ENCODE measurements at regions not wholly inside any gene's neighbourhood (a gene's known extent, or its start where the extent isn't known, plus 50 kb on each side); places are given as distances from the start of the nearest gene placed in this dataset.

GRCh38 chr15:25932696-25933095 lies 69.6 kb upstream of the ATP10A start:
- Histone ChIP-seq H3K79me2 (ENCODE audit: low read depth) (no peaks in the 10 kb centered on the region), H3K4me3 (no peak overlapping the region), H3K4me1 (replicated peaks; ENCODE audit: insufficient read depth) (no peaks in the 10 kb centered on the region), H3K27me3 (ENCODE audit: insufficient read depth, low read depth) (no peaks in the 10 kb centered on the region), H2AFZ (no peak overlapping the region), H3K27ac (no peak overlapping the region), H3F3A (ENCODE audit: insufficient read depth, low read depth) (no peaks in the 10 kb centered on the region), H3K9me3 (ENCODE audit: insufficient read depth, low read depth) (no peaks in the 10 kb centered on the region), H3K36me3 (ENCODE audit: low read depth) (no peaks in the 10 kb centered on the region), H3K4me2 (no peak overlapping the region), H3K9me2 (ENCODE audit: insufficient read depth) (no peaks in the 10 kb centered on the region), H4K20me1 (ENCODE audit: insufficient read depth) (no peaks in the 10 kb centered on the region)
- intact Hi-C loops (cut with micrococcal nuclease; ENCODE audit: unreplicated experiment), result no loop called here
- BruUV-seq (replicated peaks), result no TSS peak
- ChIA-PET CTCF (no interaction called here), POLR2A (ENCODE audit: unreplicated experiment) (no interaction called here)
- no peak for DNase-seq
- TF ChIP-seq CTCF (conservative IDR thresholded peaks at IDR 0.05), result no peak
- TF ChIP-seq EZH2 (IDR thresholded peaks at IDR 0.05; ENCODE audit: low read depth), result no peak

GRCh38 chr15:25931851-25932250 lies 68.7 kb upstream of the ATP10A start:
- TF ChIP-seq CTCF (conservative IDR thresholded peaks at IDR 0.05) (no peak), EZH2 (IDR thresholded peaks at IDR 0.05; ENCODE audit: low read depth) (no peak)
- Histone ChIP-seq H3K27ac (no peak overlapping the region), H3K4me2 (no peak overlapping the region), H4K20me1 (ENCODE audit: insufficient read depth) (no peaks in the 10 kb centered on the region), H3K79me2 (ENCODE audit: low read depth) (no peaks in the 10 kb centered on the region), H3F3A (ENCODE audit: insufficient read depth, low read depth) (no peaks in the 10 kb centered on the region), H3K27me3 (ENCODE audit: insufficient read depth, low read depth) (no peaks in the 10 kb centered on the region), H3K4me1 (replicated peaks; ENCODE audit: insufficient read depth) (no peaks in the 10 kb centered on the region), H3K36me3 (ENCODE audit: low read depth) (no peaks in the 10 kb centered on the region), H3K9me2 (ENCODE audit: insufficient read depth) (no peaks in the 10 kb centered on the region), H3K9me3 (ENCODE audit: insufficient read depth, low read depth) (no peaks in the 10 kb centered on the region), H3K4me3 (no peak overlapping the region), H2AFZ (no peak overlapping the region)
- ChIA-PET POLR2A (ENCODE audit: unreplicated experiment) (no interaction called here), CTCF (no interaction called here)
- intact Hi-C loops (cut with micrococcal nuclease; ENCODE audit: unreplicated experiment), result no loop called here
- BruUV-seq (replicated peaks), result no TSS peak
- DNase-seq, result no peak

- H3K4me1 ChIP-seq (replicated peaks; ENCODE audit: insufficient read depth), result no peaks in the 10 kb centered on the region
Observed at GRCh38 chr15:25930931-25931330, 67.8 kb upstream of the ATP10A start.

More at GRCh38 chr15:25930931-25931330, 67.8 kb upstream of the ATP10A start:
- DNase-seq, result no peak
- POLR2A ChIA-PET (ENCODE audit: unreplicated experiment), result no interaction called here
- intact Hi-C loops (cut with micrococcal nuclease; ENCODE audit: unreplicated experiment), result no loop called here
- H3K79me2 ChIP-seq (ENCODE audit: low read depth), result no peaks in the 10 kb centered on the region
- no peaks in the 10 kb centered on the region for H3K36me3 ChIP-seq (ENCODE audit: low read depth)
- no peaks in the 10 kb centered on the region for H3K9me2 ChIP-seq (ENCODE audit: insufficient read depth)
- BruUV-seq (replicated peaks), result no TSS peak
- H3K27ac ChIP-seq, result no peak overlapping the region
- H3K4me2 ChIP-seq, result no peak overlapping the region
- no peaks in the 10 kb centered on the region for H3K9me3 ChIP-seq (ENCODE audit: insufficient read depth, low read depth)
- H2AFZ ChIP-seq, result no peak overlapping the region
- no peaks in the 10 kb centered on the region for H4K20me1 ChIP-seq (ENCODE audit: insufficient read depth)
- H3K27me3 ChIP-seq (ENCODE audit: insufficient read depth, low read depth), result no peaks in the 10 kb centered on the region
- CTCF ChIA-PET, result no interaction called here
- no peaks in the 10 kb centered on the region for H3F3A ChIP-seq (ENCODE audit: insufficient read depth, low read depth)
- TF ChIP-seq EZH2 (IDR thresholded peaks at IDR 0.05; ENCODE audit: low read depth), result no peak
- no peak for TF ChIP-seq CTCF (conservative IDR thresholded peaks at IDR 0.05)
- no peak overlapping the region for H3K4me3 ChIP-seq

Measured in PC-9 (cell line).